Liver (tissue), 8 donors: ENCODE measurements at regions not wholly inside any gene's neighbourhood (a gene's known extent, or its start where the extent isn't known, plus 50 kb on each side); places are given as distances from the start of the nearest gene placed in this dataset.

Experiments used
- DNase-seq: peaks from one replicate; pipeline ENCODE4 v3.0.0-alpha.2; 2017; ENCODE audit warnings: low spot score
- H3K27ac ChIP-seq, 2 donors: one replicate each; pipeline ENCODE4 v1.7.0; 2013; ENCODE audit warnings: inconsistent platforms in 2 of 2, low read length in 2 of 2, control low read depth in 1 of 2, low read depth in 1 of 2, mild to moderate bottlenecking in 1 of 2
- H3K27me3 ChIP-seq, 4 donors: one replicate each; pipeline versions ENCODE4 v1.6.1 to v1.7.0; 2013; ENCODE audit warnings: low read length in 3 of 4, inconsistent platforms in 1 of 4, mild to moderate bottlenecking in 1 of 4, moderate library complexity in 1 of 4; ENCODE audit not compliant: control insufficient read depth in 4 of 4, insufficient read depth in 4 of 4
- H3K36me3 ChIP-seq, 4 donors: one replicate each; pipeline versions ENCODE4 v1.6.1 to v1.7.0; 2013; ENCODE audit warnings: low read length in 3 of 4, mild to moderate bottlenecking in 3 of 4, low read depth in 1 of 4, moderate library complexity in 1 of 4; ENCODE audit not compliant: control insufficient read depth in 4 of 4, insufficient read depth in 3 of 4
- H3K4me1 ChIP-seq, 4 donors: one replicate each; pipeline versions ENCODE4 v1.6.1 to v1.7.0; 2013; ENCODE audit warnings: low read length in 3 of 4, mild to moderate bottlenecking in 3 of 4, moderate library complexity in 1 of 4; ENCODE audit not compliant: control insufficient read depth in 4 of 4, insufficient read depth in 4 of 4
- H3K4me3 ChIP-seq, 3 donors: one replicate each; pipeline versions ENCODE4 v1.6.1 to v1.7.0; 2013; ENCODE audit warnings: low read length in 3 of 3, control low read depth in 1 of 3, low read depth in 1 of 3, mild to moderate bottlenecking in 1 of 3
- H3K9ac ChIP-seq, 2 donors: one replicate each; pipeline ENCODE4 v1.7.0; 2013; ENCODE audit warnings: low read length in 2 of 2, mild to moderate bottlenecking in 2 of 2, moderate library complexity in 2 of 2, control low read depth in 1 of 2, low read depth in 1 of 2
- H3K9me3 ChIP-seq, 4 donors: one replicate each; pipeline versions ENCODE4 v1.6.1 to v1.7.0; 2013; ENCODE audit warnings: low read length in 3 of 4; ENCODE audit not compliant: control insufficient read depth in 4 of 4
- ATF3 ChIP-seq: IDR thresholded peaks from 2 replicates; pipeline ENCODE4 v1.6.1; 2016; ENCODE audit warnings: antibody characterized with exemption
- CTCF ChIP-seq: fragments of 150-350 bp; IDR thresholded peaks from 2 replicates; pipeline ENCODE4 v1.5.1; 2017; ENCODE audit warnings: improper control_type of control experiment, low read depth, low read length; ENCODE audit not compliant: missing input control
- EGR1 ChIP-seq, 2 donors: IDR thresholded peaks; 2 replicates each; pipeline ENCODE4 v1.6.1; 2016 to 2018; ENCODE audit warnings: antibody characterized with exemption in 2 of 2, low read depth in 2 of 2
- FOXA1 ChIP-seq: IDR thresholded peaks from 2 replicates; pipeline ENCODE4 v1.6.1; 2016; ENCODE audit warnings: antibody characterized with exemption
- FOXA2 ChIP-seq: IDR thresholded peaks from 2 replicates; pipeline ENCODE4 v1.6.1; 2016; ENCODE audit warnings: antibody characterized with exemption
- GABPA ChIP-seq, 2 donors: IDR thresholded peaks in 1 of 2; conservative IDR thresholded peaks in 1 of 2; 2 replicates each; pipeline ENCODE4 v1.6.1; 2016; ENCODE audit warnings: antibody characterized with exemption in 2 of 2, mild to moderate bottlenecking in 1 of 2, moderate library complexity in 1 of 2
- HNF4A ChIP-seq, 2 donors: conservative IDR thresholded peaks; 2 replicates each; pipeline ENCODE4 v1.6.1; 2016; ENCODE audit warnings: antibody characterized with exemption in 2 of 2, mild to moderate bottlenecking in 2 of 2
- HNF4G ChIP-seq: IDR thresholded peaks from 2 replicates; pipeline ENCODE4 v1.6.1; 2016; ENCODE audit warnings: antibody characterized with exemption
- JUND ChIP-seq, 2 donors: IDR thresholded peaks; 2 replicates each; pipeline ENCODE4 v1.6.1; 2016; ENCODE audit warnings: antibody characterized with exemption in 2 of 2
- MAX ChIP-seq: IDR thresholded peaks from 2 replicates; pipeline ENCODE4 v1.6.1; 2016; ENCODE audit warnings: antibody characterized with exemption
- NR2F2 ChIP-seq: IDR thresholded peaks from 2 replicates; pipeline ENCODE4 v1.6.1; 2016; ENCODE audit warnings: antibody characterized with exemption
- RAD21 ChIP-seq, 2 donors: IDR thresholded peaks; 2 replicates each; pipeline ENCODE4 v1.6.1; 2016; ENCODE audit warnings: antibody characterized with exemption in 2 of 2, mild to moderate bottlenecking in 2 of 2
- REST ChIP-seq: IDR thresholded peaks from 2 replicates; pipeline ENCODE4 v1.6.1; 2016; ENCODE audit warnings: antibody characterized with exemption, mild to moderate bottlenecking
- RXRA ChIP-seq, 2 donors: IDR thresholded peaks; 2 replicates each; pipeline ENCODE4 v1.6.1; 2017 to 2018; ENCODE audit warnings: antibody characterized with exemption in 2 of 2, mild to moderate bottlenecking in 1 of 2
- SP1 ChIP-seq: IDR thresholded peaks from 2 replicates; pipeline ENCODE4 v1.6.1; 2018; ENCODE audit warnings: antibody characterized with exemption, mild to moderate bottlenecking
- TAF1 ChIP-seq: conservative IDR thresholded peaks from 2 replicates; pipeline ENCODE4 v1.6.1; 2016; ENCODE audit warnings: antibody characterized with exemption, mild to moderate bottlenecking
- YY1 ChIP-seq: IDR thresholded peaks from 2 replicates; pipeline ENCODE4 v1.6.1; 2016; ENCODE audit warnings: antibody characterized with exemption, mild to moderate bottlenecking
- ZBTB33 ChIP-seq: IDR thresholded peaks from 2 replicates; pipeline ENCODE4 v1.6.1; 2016; ENCODE audit warnings: antibody characterized with exemption
- WGBS: extraction: QIAGEN DNeasy Blood & Tissue Kit; methylation state at CpG from one replicate; pipeline ENCODE4 v1.1.7; 2013; 5-methylcytosine and 5-hydroxymethylcytosine counted together
- donor health status: healthy.
- donor health status: healthy.
- donor health status: healthy.
- donor health status: healthy.
- donor health status: healthy.

GRCh38 chrX:74171465-74171864 is 132.5 kb upstream of the ZCCHC13 start:
- DNase-seq, result no peak
- H3K36me3 ChIP-seq, result no peaks in the 10 kb centered on the region
- no peak overlapping the region for H3K9ac ChIP-seq
- no peaks in the 10 kb centered on the region for H3K4me1 ChIP-seq
- TF ChIP-seq RAD21 (IDR thresholded peaks at IDR 0.05) (no peak), FOXA2 (no peak), REST (no peak), JUND (IDR thresholded peaks at IDR 0.05) (no peak), RXRA (IDR thresholded peaks at IDR 0.05) (no peak), SP1 (no peak), EGR1 (IDR thresholded peaks at IDR 0.05; ENCODE audit: low read depth in 2 of 2) (no peak), MAX (no peak), NR2F2 (no peak), ZBTB33 (no peak), YY1 (no peak), ATF3 (no peak), FOXA1 (no peak), HNF4A (conservative IDR thresholded peaks at IDR 0.05) (no peak), HNF4G (no peak), CTCF (no peak), GABPA (IDR thresholded peaks at IDR 0.05 in 1 of 2, conservative IDR thresholded peaks at IDR 0.05 in 1 of 2) (no peak), TAF1 (no peak)
- no peak overlapping the region for H3K27ac ChIP-seq
- H3K4me3 ChIP-seq, result no peak overlapping the region
- 100% methylated on average over 1 of the region's 1 CpG for WGBS
- no peaks in the 10 kb centered on the region for H3K27me3 ChIP-seq
- peaks cover 0 to 9% (median under 1%) of the 10 kb centered on the region in 4 donors for H3K9me3 ChIP-seq

GRCh38 chrX:74162199-74162598 is 141.8 kb upstream of the ZCCHC13 start:
- H3K4me3 ChIP-seq, result no peak overlapping the region
- H3K4me1 ChIP-seq, result no peaks in the 10 kb centered on the region
- no peak overlapping the region for H3K27ac ChIP-seq
- H3K9me3 ChIP-seq, result no peaks in the 10 kb centered on the region
- 98% methylated on average over 20 of the region's 20 CpGs for WGBS
- H3K27me3 ChIP-seq, result no peaks in the 10 kb centered on the region
- no peaks in the 10 kb centered on the region for H3K36me3 ChIP-seq
- no peak for DNase-seq
- TF ChIP-seq CTCF, result no peak
- TF ChIP-seq JUND (IDR thresholded peaks at IDR 0.05), result no peak
- no peak overlapping the region for H3K9ac ChIP-seq
